ENCODE measurements at regions not wholly inside any gene's neighbourhood (a gene's known extent, or its start where the extent isn't known, plus 50 kb on each side); places are given as distances from the start of the nearest gene placed in this dataset.

DNA sequence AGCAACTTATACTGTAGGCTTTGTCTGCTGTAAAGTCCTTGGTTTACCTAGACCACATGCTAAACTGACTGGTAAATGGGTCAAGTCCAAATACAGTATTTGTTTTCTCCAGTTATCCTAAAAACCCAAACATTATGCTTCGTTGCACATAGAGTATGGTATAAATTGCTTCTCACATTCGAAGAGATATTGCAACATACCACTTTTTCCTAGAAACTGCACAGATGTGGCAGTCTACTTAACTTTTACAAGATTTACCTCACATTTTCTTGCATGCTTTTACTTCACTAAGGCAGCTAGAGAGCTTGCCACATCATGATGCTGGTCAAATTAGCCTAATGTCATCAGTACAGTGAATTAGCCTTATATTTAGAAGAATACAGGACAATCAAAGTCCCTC is 66.0 kb upstream of the SCN7A start:
- no peak for DNase-seq (ENCODE audit: low spot score)

DNA sequence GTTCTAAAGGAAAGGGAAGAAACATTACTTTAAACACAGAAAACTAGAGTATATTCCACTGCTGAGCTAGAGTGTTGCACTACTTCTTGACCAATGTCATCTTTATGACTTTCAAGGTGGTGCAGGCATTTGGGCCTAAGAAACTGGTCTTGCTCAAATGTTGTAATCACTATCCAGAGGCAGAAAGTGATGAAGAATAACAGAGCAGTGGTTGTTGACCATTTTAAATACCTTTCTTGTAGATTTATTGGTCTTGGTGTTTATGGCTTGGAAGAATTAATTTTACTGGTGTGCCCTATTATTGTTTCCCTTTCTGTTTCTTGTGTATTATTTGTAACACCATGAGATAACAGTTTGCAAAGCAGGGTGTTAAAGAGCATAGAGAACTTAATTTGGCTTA is 56.9 kb upstream of the SCN7A start:
- DNase-seq (ENCODE audit: low spot score) = no peak

DNA sequence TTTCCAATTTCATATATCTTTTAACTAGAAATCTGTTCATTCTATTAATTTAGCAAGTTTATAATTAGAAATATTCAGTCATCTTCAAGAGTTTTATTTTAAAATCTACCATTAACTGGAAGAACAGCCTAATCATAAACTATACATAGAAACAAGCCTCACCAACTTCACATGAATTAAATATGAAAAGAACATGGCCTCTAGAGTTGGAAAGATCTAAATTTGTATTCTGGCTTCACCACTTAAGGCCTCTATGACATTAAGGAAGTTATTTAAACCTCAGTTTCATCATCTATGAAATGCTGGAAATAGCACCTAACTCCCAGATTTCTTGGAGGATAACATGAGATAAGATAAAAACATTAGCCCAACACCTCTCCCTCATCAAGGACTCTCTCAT is 51.4 kb upstream of the SCN7A start:
- DNase-seq (ENCODE audit: low spot score) = no peak

All from ecto neural progenitor cell (in vitro differentiated cells).